Neutrophil (primary cell): ENCODE measurements at regions not wholly inside any gene's neighbourhood (a gene's known extent, or its start where the extent isn't known, plus 50 kb on each side); places are given as distances from the start of the nearest gene placed in this dataset.

Source experiments
- H3K27ac ChIP-seq: fragments of 200-600 bp; sonication (generic); 2 replicates; pipeline ENCODE4 v1.5.1; 2016; ENCODE audit warnings: mild to moderate bottlenecking, moderate library complexity
- H3K27me3 ChIP-seq: fragments of 200-600 bp; sonication (generic); 2 replicates; pipeline ENCODE4 v1.6.0; 2016; ENCODE audit warnings: mild to moderate bottlenecking
- H3K36me3 ChIP-seq: fragments of 200-600 bp; sonication (generic); 2 replicates; pipeline ENCODE4 v1.5.1; 2017
- H3K4me1 ChIP-seq, 2 experiments: fragments of 200-600 bp in 1 of 2; sonication (generic) in 1 of 2; 1 replicate in 1 of 2; 2 replicates in 1 of 2; pipeline versions ENCODE4 v1.5.1 to v1.6.1; 2013 to 2016; ENCODE audit warnings: low read depth in 1 of 2, low read length in 1 of 2, mild to moderate bottlenecking in 1 of 2, moderate library complexity in 1 of 2; ENCODE audit not compliant: control insufficient read depth in 1 of 2, insufficient read depth in 1 of 2
- H3K4me3 ChIP-seq, 2 experiments: fragments of 200-600 bp in 1 of 2; sonication (generic) in 1 of 2; 1 replicate in 1 of 2; 2 replicates in 1 of 2; pipeline ENCODE4 v1.5.1; 2013 to 2016; ENCODE audit warnings: low read depth in 1 of 2, low read length in 1 of 2, mild to moderate bottlenecking in 1 of 2, moderate library complexity in 1 of 2
- H3K9me3 ChIP-seq: fragments of 200-600 bp; sonication (generic); 2 replicates; pipeline ENCODE4 v1.5.1; 2016
- CTCF ChIP-seq: fragments of 200-600 bp; sonication (generic); IDR thresholded peaks from 2 replicates; pipeline ENCODE4 v1.5.1; 2016; ENCODE audit warnings: antibody characterized with exemption

GRCh38 chr6:165985806-165986299 lies 181.8 kb downstream of the TBXT start:
- H3K9me3 ChIP-seq, result no peaks in the 10 kb centered on the region

GRCh38 chr6:165985281-165985805 lies 182.3 kb downstream of the TBXT start:
- H3K27me3 ChIP-seq, result peaks cover 66% of the 10 kb centered on the region

More at GRCh38 chr6:165985806-165986299, 181.8 kb downstream of the TBXT start:
- Histone ChIP-seq H3K27ac (no peak overlapping the region), H3K4me1 (no peaks in the 10 kb centered on the region), H3K36me3 (no peaks in the 10 kb centered on the region), H3K4me3 (no peak overlapping the region), H3K27me3 (peaks cover 71% of the 10 kb centered on the region)
- no peak for TF ChIP-seq CTCF

GRCh38 chr6:165984729-165985275 lies 182.8 kb downstream of the TBXT start:
- peaks cover 60% of the 10 kb centered on the region for H3K27me3 ChIP-seq
- no peak for TF ChIP-seq CTCF
- no peak overlapping the region for H3K4me3 ChIP-seq
- no peak overlapping the region for H3K27ac ChIP-seq
- no peaks in the 10 kb centered on the region for H3K36me3 ChIP-seq
- no peaks in the 10 kb centered on the region for H3K4me1 ChIP-seq
- H3K9me3 ChIP-seq, result no peaks in the 10 kb centered on the region

More at GRCh38 chr6:165985281-165985805, 182.3 kb downstream of the TBXT start:
- no peaks in the 10 kb centered on the region for H3K4me1 ChIP-seq
- no peaks in the 10 kb centered on the region for H3K9me3 ChIP-seq
- no peak overlapping the region for H3K27ac ChIP-seq
- H3K4me3 ChIP-seq, result no peak overlapping the region
- no peak for TF ChIP-seq CTCF
- no peaks in the 10 kb centered on the region for H3K36me3 ChIP-seq

- no peaks in the 10 kb centered on the region for H3K4me1 ChIP-seq
- TF ChIP-seq CTCF, result no peak
- H3K36me3 ChIP-seq, result no peaks in the 10 kb centered on the region
- H3K9me3 ChIP-seq, result no peaks in the 10 kb centered on the region
- H3K27ac ChIP-seq, result no peak overlapping the region
- H3K4me3 ChIP-seq, result no peak overlapping the region
- H3K27me3 ChIP-seq, result peaks cover 46% of the 10 kb centered on the region
Measured at GRCh38 chr6:165983112-165984072, 184.3 kb downstream of the TBXT start.

- Histone ChIP-seq H3K4me1 (no peaks in the 10 kb centered on the region), H3K27ac (no peak overlapping the region), H3K9me3 (no peaks in the 10 kb centered on the region), H3K4me3 (no peak overlapping the region), H3K36me3 (no peaks in the 10 kb centered on the region), H3K27me3 (no peaks in the 10 kb centered on the region)
- TF ChIP-seq CTCF, result no peak
Measured at GRCh38 chr6:165978476-165978875, 189.2 kb downstream of the TBXT start.
